ENCODE measurements at regions not wholly inside any gene's neighbourhood (a gene's known extent, or its start where the extent isn't known, plus 50 kb on each side); places are given as distances from the start of the nearest gene placed in this dataset.

GRCh38 chr2:23178396-23178795 lies 206.6 kb upstream of the KLHL29 start:
- no peak for DNase-seq
- in situ Hi-C loops (cut with MboI; ENCODE audit: low pct_unique_long_range_greater_than_20kb, low sequenced_read_pairs), result no loop called here

DNA sequence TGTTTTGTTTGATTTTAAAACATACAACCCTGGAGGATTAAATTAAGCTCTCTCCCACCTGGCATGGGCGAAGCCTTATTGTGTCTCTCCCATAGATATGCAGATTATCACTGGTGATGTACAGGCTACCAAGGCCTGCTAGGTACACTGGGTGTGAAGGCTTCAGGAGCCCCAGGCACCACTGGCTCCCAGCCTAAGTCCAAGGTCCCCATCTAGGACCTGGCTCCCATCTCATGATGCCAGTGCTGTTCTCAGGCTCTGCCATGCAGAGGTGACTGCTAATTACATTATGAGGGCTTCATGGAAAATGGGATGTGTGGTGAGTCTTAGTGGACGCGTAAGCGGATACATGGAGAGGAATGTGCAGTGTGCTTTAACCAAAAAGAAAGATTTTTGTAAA lies 201.2 kb upstream of the KLHL29 start:
- DNase-seq, result no peak
- in situ Hi-C loops (cut with MboI; ENCODE audit: low pct_unique_long_range_greater_than_20kb, low sequenced_read_pairs), result no loop called here

DNA sequence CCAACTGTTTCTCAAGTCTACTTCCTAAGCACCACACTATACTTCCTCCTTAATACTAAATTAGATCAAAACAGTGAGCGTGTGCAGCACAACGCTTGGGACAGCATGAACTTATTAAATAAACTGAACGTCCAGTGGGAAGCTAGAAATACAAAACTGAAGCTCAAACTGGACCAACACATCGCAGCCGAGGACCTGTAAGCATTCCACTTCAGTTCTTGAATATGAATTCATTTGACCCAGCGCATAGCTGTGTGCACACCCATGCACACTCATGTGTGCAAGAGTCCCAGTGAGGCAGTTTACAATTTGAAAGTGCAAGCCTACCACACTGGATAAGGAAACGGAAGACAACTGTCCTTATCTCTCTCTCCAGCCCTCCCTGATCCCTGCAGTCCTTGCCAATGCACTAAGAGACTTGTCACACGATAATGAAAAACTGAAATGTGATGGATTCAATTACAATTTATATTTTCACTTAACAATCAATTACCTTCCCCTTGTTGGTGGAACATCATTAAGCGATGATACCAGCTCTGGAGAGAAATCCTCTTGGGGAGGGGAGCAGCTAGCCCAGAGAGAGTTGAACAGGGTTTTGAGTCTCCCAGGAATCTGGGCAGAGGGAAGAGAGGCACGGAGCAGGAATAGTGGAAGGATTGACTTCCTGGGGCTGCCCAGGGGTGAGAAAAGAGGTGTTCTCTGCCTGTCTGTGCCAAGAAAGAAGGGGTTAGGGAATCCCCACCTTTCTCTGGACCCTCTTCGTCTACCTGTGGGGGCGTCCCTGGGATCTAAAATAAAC lies 186.5 kb upstream of the KLHL29 start:
- in situ Hi-C loops (cut with MboI; ENCODE audit: low pct_unique_long_range_greater_than_20kb, low sequenced_read_pairs), result no loop called here
- DNase-seq, result no peak

- peak; percentile 15 for DNase-seq
- in situ Hi-C loops (cut with MboI; ENCODE audit: low pct_unique_long_range_greater_than_20kb, low sequenced_read_pairs), result no loop called here
Measured at GRCh38 chr2:23199115-23199918, 185.7 kb upstream of the KLHL29 start.

GRCh38 chr2:23200068-23200786 lies 184.8 kb upstream of the KLHL29 start:
- no peak for DNase-seq
- in situ Hi-C loops (cut with MboI; ENCODE audit: low pct_unique_long_range_greater_than_20kb, low sequenced_read_pairs), result no loop called here

DNA sequence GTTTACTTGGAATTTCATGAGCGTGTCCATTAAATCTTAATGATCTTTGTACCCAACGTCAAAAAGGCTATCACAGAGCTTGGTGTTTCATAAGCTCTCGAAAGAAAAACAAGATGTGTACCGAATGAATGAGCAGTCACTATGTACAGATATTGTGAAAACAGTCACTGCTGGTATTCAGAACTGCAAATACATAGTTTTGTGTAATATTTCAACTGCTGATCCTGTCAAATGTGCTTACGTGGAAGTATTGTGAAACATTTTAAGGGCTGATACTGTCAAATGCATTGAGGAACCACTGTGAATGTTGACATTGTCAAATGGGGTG lies 184.2 kb upstream of the KLHL29 start:
- in situ Hi-C loops (cut with MboI; ENCODE audit: low pct_unique_long_range_greater_than_20kb, low sequenced_read_pairs), result no loop called here
- DNase-seq, result no peak

GRCh38 chr2:23203383-23203782 lies 181.6 kb upstream of the KLHL29 start:
- in situ Hi-C loops (cut with MboI; ENCODE audit: low pct_unique_long_range_greater_than_20kb, low sequenced_read_pairs), result no loop called here

GRCh38 chr2:23204685-23205242 lies 180.2 kb upstream of the KLHL29 start:
- DNase-seq, result no peak
- in situ Hi-C loops (cut with MboI; ENCODE audit: low pct_unique_long_range_greater_than_20kb, low sequenced_read_pairs), result no loop called here

More at GRCh38 chr2:23203383-23203782, 181.6 kb upstream of the KLHL29 start:
- DNase-seq, result no peak

DNA sequence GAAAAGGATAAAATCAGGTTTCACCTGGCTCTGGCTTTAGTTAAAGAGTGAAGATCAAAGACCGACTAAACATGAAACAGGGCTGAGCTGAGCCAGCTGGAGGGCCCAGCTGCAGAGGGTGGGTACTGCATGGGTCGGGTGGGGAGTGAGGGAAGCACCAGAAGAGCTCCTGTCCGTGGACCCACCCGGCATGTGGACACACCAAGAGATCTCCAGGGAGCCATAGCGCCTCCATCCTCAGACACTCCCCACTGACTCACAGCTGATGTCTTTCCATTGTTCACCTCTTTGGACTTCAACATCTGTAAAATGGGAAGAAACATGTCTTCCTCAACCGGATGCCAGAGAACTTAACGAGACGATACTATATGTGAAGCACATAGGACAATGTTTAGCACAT lies 178.3 kb upstream of the KLHL29 start:
- DNase-seq, result no peak
- in situ Hi-C loops (cut with MboI; ENCODE audit: low pct_unique_long_range_greater_than_20kb, low sequenced_read_pairs), result no loop called here

DNA sequence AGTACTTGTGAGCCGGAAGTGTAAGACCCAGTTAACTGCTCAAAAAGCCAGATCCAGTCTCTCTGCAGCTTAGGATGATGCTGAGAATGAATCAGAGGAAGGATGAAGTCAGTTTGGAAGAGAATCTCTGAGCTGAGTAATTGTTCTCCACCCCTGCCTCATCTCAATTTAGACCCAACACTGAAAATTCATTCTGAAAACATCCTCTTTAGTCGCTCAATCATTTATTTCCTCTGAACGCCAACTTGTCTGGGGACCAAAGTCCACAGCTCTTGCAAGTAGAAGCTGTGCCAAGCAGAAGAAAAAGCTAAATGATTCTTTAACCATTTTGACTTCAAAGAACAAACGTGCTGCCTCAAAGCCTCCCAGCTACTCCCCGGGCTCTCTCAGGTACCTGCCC lies 177.1 kb upstream of the KLHL29 start:
- in situ Hi-C loops (cut with MboI; ENCODE audit: low pct_unique_long_range_greater_than_20kb, low sequenced_read_pairs), result no loop called here
- no peak for DNase-seq

DNA sequence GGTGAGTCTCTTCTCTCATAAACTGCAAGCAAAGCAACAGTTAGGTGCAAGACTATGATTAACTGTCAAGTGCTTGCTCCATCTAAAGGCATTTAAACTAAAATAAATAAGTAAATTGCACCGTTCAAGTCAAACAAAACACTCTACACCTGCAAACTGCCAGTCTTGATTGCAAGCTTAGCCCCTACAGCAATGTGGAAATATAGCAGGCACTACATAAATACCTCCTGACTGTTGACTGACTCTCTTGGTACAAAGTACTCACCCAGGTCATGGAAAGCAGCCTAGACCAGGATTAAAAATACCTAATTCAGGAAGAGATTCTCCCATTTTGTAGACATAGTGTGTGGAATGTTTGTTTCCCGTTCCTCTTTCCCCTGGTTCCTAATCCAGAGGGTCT lies 176.6 kb upstream of the KLHL29 start:
- in situ Hi-C loops (cut with MboI; ENCODE audit: low pct_unique_long_range_greater_than_20kb, low sequenced_read_pairs), result no loop called here
- no peak for DNase-seq

- in situ Hi-C loops (cut with MboI; ENCODE audit: low pct_unique_long_range_greater_than_20kb, low sequenced_read_pairs), result no loop called here
- no peak for DNase-seq
Measured at GRCh38 chr2:23209059-23209458, 175.9 kb upstream of the KLHL29 start.

GRCh38 chr2:23211987-23212583 lies 172.9 kb upstream of the KLHL29 start:
- in situ Hi-C loops (cut with MboI; ENCODE audit: low pct_unique_long_range_greater_than_20kb, low sequenced_read_pairs), result no loop called here

GRCh38 chr2:23213196-23213595 lies 171.8 kb upstream of the KLHL29 start:
- DNase-seq, result no peak
- in situ Hi-C loops (cut with MboI; ENCODE audit: low pct_unique_long_range_greater_than_20kb, low sequenced_read_pairs), result no loop called here

More at GRCh38 chr2:23211987-23212583, 172.9 kb upstream of the KLHL29 start:
- no peak for DNase-seq

- in situ Hi-C loops (cut with MboI; ENCODE audit: low pct_unique_long_range_greater_than_20kb, low sequenced_read_pairs), result no loop called here
- DNase-seq, result no peak
Measured at GRCh38 chr2:23215016-23215415, 170.0 kb upstream of the KLHL29 start.

DNA sequence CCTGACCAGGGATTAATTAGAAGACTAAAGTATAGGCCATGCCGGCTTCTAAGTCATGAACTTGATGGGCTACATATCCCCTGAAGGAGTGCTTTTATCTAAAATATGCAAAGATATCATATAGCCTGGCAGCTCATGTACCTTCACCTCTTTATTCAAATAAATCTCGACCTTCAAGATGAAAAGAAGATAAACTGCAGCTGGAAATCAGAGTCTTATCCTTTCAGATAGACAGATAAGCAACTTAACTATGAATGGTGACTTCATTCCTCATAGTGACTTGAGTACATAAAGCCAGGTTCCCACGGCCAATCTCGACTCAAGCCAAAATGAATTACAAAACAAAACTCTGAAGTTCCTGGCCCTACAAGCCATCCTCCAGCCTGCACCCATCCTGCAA lies 165.3 kb upstream of the KLHL29 start:
- in situ Hi-C loops (cut with MboI; ENCODE audit: low pct_unique_long_range_greater_than_20kb, low sequenced_read_pairs), result no loop called here
- no peak for DNase-seq

DNA sequence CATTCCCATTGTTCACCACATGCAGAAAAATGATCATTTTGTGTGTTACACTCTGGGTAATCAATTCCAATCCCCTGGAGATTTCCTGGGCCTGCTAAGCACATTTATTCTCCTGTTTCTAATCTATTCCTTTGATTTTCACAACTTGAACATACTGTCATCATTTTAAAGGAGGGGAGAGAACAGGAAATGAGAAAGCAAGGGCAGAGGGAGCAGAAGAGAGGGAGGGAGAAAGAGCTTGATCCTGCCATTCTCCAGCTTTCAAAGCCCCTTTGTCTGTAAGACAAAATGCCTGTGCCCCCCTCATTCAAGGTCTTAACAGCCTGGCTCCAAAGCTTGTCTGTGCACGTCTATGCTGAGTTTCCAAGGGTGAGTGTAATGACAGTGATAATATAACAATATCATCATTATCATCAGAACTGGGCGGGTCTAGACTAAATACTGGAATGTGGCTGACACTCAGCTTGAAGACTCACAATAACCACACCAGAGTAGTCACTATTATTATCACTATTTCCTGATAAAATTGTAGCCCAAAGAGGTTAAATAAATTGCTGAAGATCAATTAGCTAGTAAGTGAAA lies 164.4 kb upstream of the KLHL29 start:
- in situ Hi-C loops (cut with MboI; ENCODE audit: low pct_unique_long_range_greater_than_20kb, low sequenced_read_pairs), result no loop called here
- DNase-seq, result no peak

- no peak for DNase-seq
- in situ Hi-C loops (cut with MboI; ENCODE audit: low pct_unique_long_range_greater_than_20kb, low sequenced_read_pairs), result no loop called here
Measured at GRCh38 chr2:23221236-23221635, 163.7 kb upstream of the KLHL29 start.

DNA sequence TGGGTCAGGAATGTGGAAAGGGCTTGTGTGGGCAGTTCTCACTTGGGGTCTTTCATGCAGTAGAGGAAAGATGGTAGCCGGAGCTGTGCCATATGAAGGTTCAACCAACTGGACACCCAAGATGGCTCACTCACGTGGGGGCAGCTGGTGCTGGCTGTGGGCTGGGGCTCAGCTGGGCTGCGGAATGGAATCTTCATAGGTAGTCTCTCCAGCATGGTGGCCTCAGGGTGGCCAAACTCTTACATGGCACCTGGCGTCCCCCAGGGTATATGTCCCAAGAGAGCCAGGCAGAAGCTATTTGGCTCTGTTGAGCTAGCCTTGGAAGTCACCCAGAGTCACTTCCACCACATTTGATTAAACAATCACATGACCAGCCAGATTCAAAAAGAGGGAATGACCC lies 163.1 kb upstream of the KLHL29 start:
- no peak for DNase-seq
- in situ Hi-C loops (cut with MboI; ENCODE audit: low pct_unique_long_range_greater_than_20kb, low sequenced_read_pairs), result no loop called here
